ENCODE measurements at regions not wholly inside any gene's neighbourhood (a gene's known extent, or its start where the extent isn't known, plus 50 kb on each side); places are given as distances from the start of the nearest gene placed in this dataset.

GRCh38 chr11:127588431-127588830 lies 587.9 kb upstream of the KIRREL3 start:
- Mint-ChIP-seq H3K4me1 (ENCODE audit: low read depth, unreplicated experiment) (peaks cover 4% of the 10 kb centered on the region), H3K4me3 (ENCODE audit: unreplicated experiment) (no peak overlapping the region), H3K36me3 (ENCODE audit: low read depth, unreplicated experiment) (no peaks in the 10 kb centered on the region), H3K27me3 (ENCODE audit: low read depth, unreplicated experiment) (peaks cover 3% of the 10 kb centered on the region), H3K27ac (ENCODE audit: unreplicated experiment) (no peak overlapping the region), H3K9me3 (ENCODE audit: unreplicated experiment) (no peaks in the 10 kb centered on the region)
- Histone ChIP-seq H3K27me3 (ENCODE audit: insufficient read depth, low read length) (no peaks in the 10 kb centered on the region), H3K27ac (ENCODE audit: low read depth, low read length) (no peak overlapping the region), H3K79me2 (ENCODE audit: insufficient read depth, low read length) (no peaks in the 10 kb centered on the region), H3K36me3 (ENCODE audit: insufficient read depth, low read length) (no peaks in the 10 kb centered on the region), H4K20me1 (ENCODE audit: insufficient read depth, low read length) (no peaks in the 10 kb centered on the region), H2AFZ (ENCODE audit: low read depth, low read length) (no peak overlapping the region), H3K4me3 (ENCODE audit: insufficient read depth, low read depth, low read length) (no peak overlapping the region), H3K9ac (ENCODE audit: low read length) (no peak overlapping the region), H3K9me3 (ENCODE audit: insufficient read depth, low read depth, low read length) (no peaks in the 10 kb centered on the region), H3K4me2 (ENCODE audit: low read length) (no peak overlapping the region), H3K4me1 (ENCODE audit: insufficient read depth, low read length) (no peaks in the 10 kb centered on the region)
- no peak for TF ChIP-seq EZH2 (IDR thresholded peaks at IDR 0.05; ENCODE audit: insufficient read depth, low read length)
- TF ChIP-seq CTCF (IDR thresholded peaks at IDR 0.05; ENCODE audit: insufficient read depth, low read depth, low read length), result no peak
- no peak for FAIRE-seq
- no peak for DNase-seq (ENCODE audit: low read depth)

GRCh38 chr11:127587511-127587910 lies 586.9 kb upstream of the KIRREL3 start:
- TF ChIP-seq EZH2 (IDR thresholded peaks at IDR 0.05; ENCODE audit: insufficient read depth, low read length) (no peak), CTCF (IDR thresholded peaks at IDR 0.05; ENCODE audit: insufficient read depth, low read depth, low read length) (no peak)
- DNase-seq (ENCODE audit: low read depth) (no peak), FAIRE-seq (no peak)
- H2AFZ ChIP-seq (ENCODE audit: low read depth, low read length), result no peak overlapping the region
- H3K4me1 ChIP-seq (ENCODE audit: insufficient read depth, low read length), result no peaks in the 10 kb centered on the region
- H3K9me3 ChIP-seq (ENCODE audit: insufficient read depth, low read depth, low read length), result no peaks in the 10 kb centered on the region
- H3K36me3 Mint-ChIP-seq (ENCODE audit: low read depth, unreplicated experiment), result no peaks in the 10 kb centered on the region
- no peak overlapping the region for H3K4me3 Mint-ChIP-seq (ENCODE audit: unreplicated experiment)
- no peaks in the 10 kb centered on the region for H3K79me2 ChIP-seq (ENCODE audit: insufficient read depth, low read length)
- no peaks in the 10 kb centered on the region for H3K36me3 ChIP-seq (ENCODE audit: insufficient read depth, low read length)
- H3K9ac ChIP-seq (ENCODE audit: low read length), result no peak overlapping the region
- no peak overlapping the region for H3K27ac Mint-ChIP-seq (ENCODE audit: unreplicated experiment)
- H3K4me3 ChIP-seq (ENCODE audit: insufficient read depth, low read depth, low read length), result no peak overlapping the region
- H3K27ac ChIP-seq (ENCODE audit: low read depth, low read length), result no peak overlapping the region
- H3K27me3 Mint-ChIP-seq (ENCODE audit: low read depth, unreplicated experiment), result peaks cover 6% of the 10 kb centered on the region
- H3K9me3 Mint-ChIP-seq (ENCODE audit: unreplicated experiment), result no peaks in the 10 kb centered on the region
- no peaks in the 10 kb centered on the region for H3K27me3 ChIP-seq (ENCODE audit: insufficient read depth, low read length)
- peaks cover 4% of the 10 kb centered on the region for H3K4me1 Mint-ChIP-seq (ENCODE audit: low read depth, unreplicated experiment)
- no peak overlapping the region for H3K4me2 ChIP-seq (ENCODE audit: low read length)
- no peaks in the 10 kb centered on the region for H4K20me1 ChIP-seq (ENCODE audit: insufficient read depth, low read length)

- no peak overlapping the region for H3K4me3 ChIP-seq (ENCODE audit: insufficient read depth, low read depth, low read length)
- H3K9me3 ChIP-seq (ENCODE audit: insufficient read depth, low read depth, low read length), result no peaks in the 10 kb centered on the region
- no peak overlapping the region for H3K9ac ChIP-seq (ENCODE audit: low read length)
- H3K27me3 ChIP-seq (ENCODE audit: insufficient read depth, low read length), result no peaks in the 10 kb centered on the region
- TF ChIP-seq CTCF (IDR thresholded peaks at IDR 0.05; ENCODE audit: insufficient read depth, low read depth, low read length) (no peak), EZH2 (IDR thresholded peaks at IDR 0.05; ENCODE audit: insufficient read depth, low read length) (no peak)
- H2AFZ ChIP-seq (ENCODE audit: low read depth, low read length), result no peak overlapping the region
- H3K4me2 ChIP-seq (ENCODE audit: low read length), result no peak overlapping the region
- Mint-ChIP-seq H3K9me3 (ENCODE audit: unreplicated experiment) (no peaks in the 10 kb centered on the region), H3K4me1 (ENCODE audit: low read depth, unreplicated experiment) (no peaks in the 10 kb centered on the region), H3K27me3 (ENCODE audit: low read depth, unreplicated experiment) (peaks cover 6% of the 10 kb centered on the region), H3K27ac (ENCODE audit: unreplicated experiment) (no peak overlapping the region), H3K4me3 (ENCODE audit: unreplicated experiment) (no peak overlapping the region), H3K36me3 (ENCODE audit: low read depth, unreplicated experiment) (no peaks in the 10 kb centered on the region)
- H4K20me1 ChIP-seq (ENCODE audit: insufficient read depth, low read length), result no peaks in the 10 kb centered on the region
- DNase-seq (ENCODE audit: low read depth), result no peak
- H3K27ac ChIP-seq (ENCODE audit: low read depth, low read length), result no peak overlapping the region
- H3K4me1 ChIP-seq (ENCODE audit: insufficient read depth, low read length), result no peaks in the 10 kb centered on the region
- FAIRE-seq, result no peak
- H3K36me3 ChIP-seq (ENCODE audit: insufficient read depth, low read length), result no peaks in the 10 kb centered on the region
- no peaks in the 10 kb centered on the region for H3K79me2 ChIP-seq (ENCODE audit: insufficient read depth, low read length)
Observed at GRCh38 chr11:127576210-127576609, 575.6 kb upstream of the KIRREL3 start.

All from astrocyte (in vitro differentiated cells and primary cell).